ENCODE measurements at regions not wholly inside any gene's neighbourhood (a gene's known extent, or its start where the extent isn't known, plus 50 kb on each side); places are given as distances from the start of the nearest gene placed in this dataset.

- TF ChIP-seq CTCF (conservative IDR thresholded peaks at IDR 0.05; ENCODE audit: low read length) = no peak
- TF ChIP-seq EZH2phosphoT487 (IDR thresholded peaks at IDR 0.05; ENCODE audit: borderline replicate concordance, low read depth, low read length) = no peak
Measured at GRCh38 chr6:85892346-85892745, 249.7 kb upstream of the SYNCRIP start.

All from OCI-LY7 (cell line).